ENCODE measurements at regions not wholly inside any gene's neighbourhood (a gene's known extent, or its start where the extent isn't known, plus 50 kb on each side); places are given as distances from the start of the nearest gene placed in this dataset.
"Not testable (repeated sequence)": the region's sequence is repeated elsewhere in the genome, so short reads cannot be mapped to it uniquely, and the experiment has no call there.

- DNase-seq (ENCODE audit: low read depth, low spot score): no peak
- TF ChIP-seq FOXP2 (optimal IDR thresholded peaks at IDR 0.05; ENCODE audit: control extremely low read depth, extremely low read length, insufficient read depth) (no peak), POLR2AphosphoS5 (IDR thresholded peaks at IDR 0.05; ENCODE audit: borderline replicate concordance, low read depth, low read length) (no peak), EZH2 (IDR thresholded peaks at IDR 0.05) (no peak)
- Histone ChIP-seq H3K9ac (ENCODE audit: insufficient read length) (no peak overlapping the region), H3K36me3 (ENCODE audit: insufficient read depth, low read length) (no peaks in the 10 kb centered on the region), H3K27ac (no peak overlapping the region), H3K4me3 (no peak overlapping the region), H3K9me3 (ENCODE audit: low read depth, low read length) (no peaks in the 10 kb centered on the region)
Observed at GRCh38 chr7:13748998-13749397, 240.5 kb downstream of the ETV1 start.

- H3K4me3 ChIP-seq: no peak overlapping the region
- H3K36me3 ChIP-seq (ENCODE audit: insufficient read depth, low read length): no peaks in the 10 kb centered on the region
- no peaks in the 10 kb centered on the region for H3K9me3 ChIP-seq (ENCODE audit: low read depth, low read length)
- no peak overlapping the region for H3K27ac ChIP-seq
- no peak for TF ChIP-seq FOXP2 (optimal IDR thresholded peaks at IDR 0.05; ENCODE audit: control extremely low read depth, extremely low read length, insufficient read depth)
- TF ChIP-seq POLR2AphosphoS5 (IDR thresholded peaks at IDR 0.05; ENCODE audit: borderline replicate concordance, low read depth, low read length): no peak
- TF ChIP-seq EZH2 (IDR thresholded peaks at IDR 0.05): no peak
- no peak for DNase-seq (ENCODE audit: low read depth, low spot score)
- H3K9ac ChIP-seq (ENCODE audit: insufficient read length): no peak overlapping the region
Observed at GRCh38 chr7:13749636-13750035, 239.8 kb downstream of the ETV1 start.

GRCh38 chr7:13751766-13752165, 237.7 kb downstream of the ETV1 start:
- H3K4me3 ChIP-seq: no peak overlapping the region
- TF ChIP-seq FOXP2 (optimal IDR thresholded peaks at IDR 0.05; ENCODE audit: control extremely low read depth, extremely low read length, insufficient read depth) (no peak), EZH2 (IDR thresholded peaks at IDR 0.05) (no peak), POLR2AphosphoS5 (IDR thresholded peaks at IDR 0.05; ENCODE audit: borderline replicate concordance, low read depth, low read length) (no peak)
- H3K9ac ChIP-seq (ENCODE audit: insufficient read length): no peak overlapping the region
- DNase-seq (ENCODE audit: low read depth, low spot score): no peak
- no peaks in the 10 kb centered on the region for H3K9me3 ChIP-seq (ENCODE audit: low read depth, low read length)
- no peak overlapping the region for H3K27ac ChIP-seq
- H3K36me3 ChIP-seq (ENCODE audit: insufficient read depth, low read length): no peaks in the 10 kb centered on the region

GRCh38 chr7:13757841-13758240, 231.6 kb downstream of the ETV1 start:
- Histone ChIP-seq H3K9ac (ENCODE audit: insufficient read length) (no peak overlapping the region), H3K4me3 (no peak overlapping the region), H3K36me3 (ENCODE audit: insufficient read depth, low read length) (no peaks in the 10 kb centered on the region), H3K9me3 (ENCODE audit: low read depth, low read length) (no peaks in the 10 kb centered on the region), H3K27ac (no peak overlapping the region)
- DNase-seq (ENCODE audit: low read depth, low spot score): no peak
- TF ChIP-seq FOXP2 (optimal IDR thresholded peaks at IDR 0.05; ENCODE audit: control extremely low read depth, extremely low read length, insufficient read depth) (no peak), POLR2AphosphoS5 (IDR thresholded peaks at IDR 0.05; ENCODE audit: borderline replicate concordance, low read depth, low read length) (no peak), EZH2 (IDR thresholded peaks at IDR 0.05) (no peak)

- H3K4me3 ChIP-seq; H3K36me3 ChIP-seq (ENCODE audit: insufficient read depth, low read length); H3K27ac ChIP-seq; H3K9me3 ChIP-seq (ENCODE audit: low read depth, low read length); H3K9ac ChIP-seq (ENCODE audit: insufficient read length); DNase-seq (ENCODE audit: low read depth, low spot score): not testable (repeated sequence)
Observed at GRCh38 chr7:13765853-13766252, 223.6 kb downstream of the ETV1 start.

- no peak for DNase-seq (ENCODE audit: low read depth, low spot score)
- Histone ChIP-seq H3K27ac (no peak overlapping the region), H3K9ac (ENCODE audit: insufficient read length) (no peak overlapping the region), H3K9me3 (ENCODE audit: low read depth, low read length) (no peaks in the 10 kb centered on the region), H3K4me3 (no peak overlapping the region), H3K36me3 (ENCODE audit: insufficient read depth, low read length) (no peaks in the 10 kb centered on the region)
- TF ChIP-seq POLR2AphosphoS5 (IDR thresholded peaks at IDR 0.05; ENCODE audit: borderline replicate concordance, low read depth, low read length): no peak
- TF ChIP-seq FOXP2 (optimal IDR thresholded peaks at IDR 0.05; ENCODE audit: control extremely low read depth, extremely low read length, insufficient read depth): no peak
- no peak for TF ChIP-seq EZH2 (IDR thresholded peaks at IDR 0.05)
Observed at GRCh38 chr7:13770305-13770704, 219.2 kb downstream of the ETV1 start.

- Histone ChIP-seq H3K27ac (no peak overlapping the region), H3K4me3 (no peak overlapping the region), H3K9ac (ENCODE audit: insufficient read length) (no peak overlapping the region), H3K36me3 (ENCODE audit: insufficient read depth, low read length) (no peaks in the 10 kb centered on the region), H3K9me3 (ENCODE audit: low read depth, low read length) (no peaks in the 10 kb centered on the region)
- no peak for TF ChIP-seq EZH2 (IDR thresholded peaks at IDR 0.05)
- no peak for TF ChIP-seq FOXP2 (optimal IDR thresholded peaks at IDR 0.05; ENCODE audit: control extremely low read depth, extremely low read length, insufficient read depth)
- no peak for TF ChIP-seq POLR2AphosphoS5 (IDR thresholded peaks at IDR 0.05; ENCODE audit: borderline replicate concordance, low read depth, low read length)
- DNase-seq (ENCODE audit: low read depth, low spot score): no peak
Observed at GRCh38 chr7:13774976-13775375, 214.5 kb downstream of the ETV1 start.

GRCh38 chr7:13777242-13777641, 212.2 kb downstream of the ETV1 start:
- H3K36me3 ChIP-seq (ENCODE audit: insufficient read depth, low read length): no peaks in the 10 kb centered on the region
- no peak for DNase-seq (ENCODE audit: low read depth, low spot score)
- no peak for TF ChIP-seq EZH2 (IDR thresholded peaks at IDR 0.05)
- no peak for TF ChIP-seq POLR2AphosphoS5 (IDR thresholded peaks at IDR 0.05; ENCODE audit: borderline replicate concordance, low read depth, low read length)
- TF ChIP-seq FOXP2 (optimal IDR thresholded peaks at IDR 0.05; ENCODE audit: control extremely low read depth, extremely low read length, insufficient read depth): no peak
- H3K27ac ChIP-seq: no peak overlapping the region
- H3K9ac ChIP-seq (ENCODE audit: insufficient read length): no peak overlapping the region
- H3K9me3 ChIP-seq (ENCODE audit: low read depth, low read length): no peaks in the 10 kb centered on the region
- H3K4me3 ChIP-seq: no peak overlapping the region

- no peak overlapping the region for H3K9ac ChIP-seq (ENCODE audit: insufficient read length)
- H3K9me3 ChIP-seq (ENCODE audit: low read depth, low read length): no peaks in the 10 kb centered on the region
- DNase-seq (ENCODE audit: low read depth, low spot score): no peak
- no peak overlapping the region for H3K27ac ChIP-seq
- no peaks in the 10 kb centered on the region for H3K36me3 ChIP-seq (ENCODE audit: insufficient read depth, low read length)
- no peak for TF ChIP-seq FOXP2 (optimal IDR thresholded peaks at IDR 0.05; ENCODE audit: control extremely low read depth, extremely low read length, insufficient read depth)
- TF ChIP-seq EZH2 (IDR thresholded peaks at IDR 0.05): no peak
- no peak for TF ChIP-seq POLR2AphosphoS5 (IDR thresholded peaks at IDR 0.05; ENCODE audit: borderline replicate concordance, low read depth, low read length)
- no peak overlapping the region for H3K4me3 ChIP-seq
Observed at GRCh38 chr7:13778967-13779366, 210.5 kb downstream of the ETV1 start.
